Fibroblast of lung (primary cell): ENCODE measurements at regions not wholly inside any gene's neighbourhood (a gene's known extent, or its start where the extent isn't known, plus 50 kb on each side); places are given as distances from the start of the nearest gene placed in this dataset.

Source experiments
- DNase-seq, 2 donors: peaks; one replicate each; pipeline versions ENCODE4 v3.0.0 to v3.0.0-alpha.2; 2010; ENCODE audit warnings: low read depth in 2 of 2
- H2AFZ ChIP-seq: 2 replicates; pipeline ENCODE4 v1.5.1; 2012; ENCODE audit warnings: low read length, control low read depth, inconsistent platforms
- H3K27ac ChIP-seq: 2 replicates; pipeline ENCODE4 v1.5.1; 2011; ENCODE audit warnings: low read length, control low read depth; ENCODE audit not compliant: insufficient read depth
- H3K27me3 ChIP-seq: 2 replicates; pipeline ENCODE4 v1.5.1; 2011; ENCODE audit warnings: mild to moderate bottlenecking, low read length; ENCODE audit not compliant: control insufficient read depth, insufficient read depth
- H3K36me3 ChIP-seq: 2 replicates; pipeline ENCODE4 v1.5.1; 2011; ENCODE audit warnings: low read length; ENCODE audit not compliant: control insufficient read depth, insufficient read depth
- H3K4me1 ChIP-seq: 2 replicates; pipeline ENCODE4 v1.5.1; 2011; ENCODE audit warnings: low read length; ENCODE audit not compliant: control insufficient read depth, insufficient read depth; ENCODE audit errors: extremely low read depth
- H3K4me2 ChIP-seq: 2 replicates; pipeline ENCODE4 v1.5.1; 2011; ENCODE audit warnings: low read length, control low read depth; ENCODE audit not compliant: insufficient read depth; ENCODE audit errors: extremely low read depth
- H3K4me3 ChIP-seq, 4 experiments: fragments of 200-600 bp in 1 of 4; sonication (generic) in 1 of 4; replicated peaks in 1 of 4; 2 replicates each; pipeline ENCODE4 v1.5.1; 2011 to 2016; ENCODE audit warnings: low read length in 4 of 4, low read depth in 3 of 4, mild to moderate bottlenecking in 3 of 4, control low read depth in 2 of 4, inconsistent platforms in 1 of 4, mixed read lengths in 1 of 4; ENCODE audit not compliant: insufficient read depth in 1 of 4; ENCODE audit errors: control extremely low read depth in 1 of 4
- H3K79me2 ChIP-seq: 2 replicates; pipeline ENCODE4 v1.5.1; 2012; ENCODE audit warnings: mild to moderate bottlenecking, low read length, inconsistent platforms; ENCODE audit not compliant: control insufficient read depth, insufficient read depth
- H3K9ac ChIP-seq: 2 replicates; pipeline ENCODE4 v1.5.1; 2011; ENCODE audit warnings: mild to moderate bottlenecking, low read length, control low read depth; ENCODE audit not compliant: insufficient read depth
- H3K9me3 ChIP-seq: 2 replicates; pipeline ENCODE4 v1.5.1; 2012; ENCODE audit warnings: low read depth, low read length; ENCODE audit not compliant: control insufficient read depth, insufficient read depth
- H4K20me1 ChIP-seq: 2 replicates; pipeline ENCODE4 v1.5.1; 2011; ENCODE audit warnings: low read length; ENCODE audit not compliant: control insufficient read depth, insufficient read depth; ENCODE audit errors: extremely low read depth
- CTCF ChIP-seq, 2 donors: IDR thresholded peaks in 1 of 2; conservative IDR thresholded peaks in 1 of 2; 1 replicate in 1 of 2; 2 replicates in 1 of 2; pipeline ENCODE4 v1.5.1; 2011 to 2012; ENCODE audit warnings: low read length in 2 of 2, control low read depth in 1 of 2, inconsistent platforms in 1 of 2, low read depth in 1 of 2, mild to moderate bottlenecking in 1 of 2
- EZH2 ChIP-seq: IDR thresholded peaks from 2 replicates; pipeline ENCODE4 v1.5.1; 2012; ENCODE audit warnings: low read length, control low read depth, mild to moderate bottlenecking; ENCODE audit errors: missing control alignments

- Histone ChIP-seq H2AFZ (no peak overlapping the region), H3K79me2 (no peaks in the 10 kb centered on the region), H3K4me2 (no peak overlapping the region), H3K27ac (no peak overlapping the region), H3K36me3 (no peaks in the 10 kb centered on the region), H3K27me3 (no peaks in the 10 kb centered on the region), H3K4me3 (no peak overlapping the region), H4K20me1 (no peaks in the 10 kb centered on the region), H3K4me1 (no peaks in the 10 kb centered on the region), H3K9me3 (no peaks in the 10 kb centered on the region), H3K9ac (no peak overlapping the region)
- no peak for DNase-seq
- no peak for TF ChIP-seq EZH2
- TF ChIP-seq CTCF (conservative IDR thresholded peaks at IDR 0.05 in 1 of 2, IDR thresholded peaks at IDR 0.05 in 1 of 2; ENCODE audit: low read depth in 1 of 2, low read length in 2 of 2): no peak
Observed at GRCh38 chr4:176971576-176972115, 178.9 kb upstream of the VEGFC start.

DNA sequence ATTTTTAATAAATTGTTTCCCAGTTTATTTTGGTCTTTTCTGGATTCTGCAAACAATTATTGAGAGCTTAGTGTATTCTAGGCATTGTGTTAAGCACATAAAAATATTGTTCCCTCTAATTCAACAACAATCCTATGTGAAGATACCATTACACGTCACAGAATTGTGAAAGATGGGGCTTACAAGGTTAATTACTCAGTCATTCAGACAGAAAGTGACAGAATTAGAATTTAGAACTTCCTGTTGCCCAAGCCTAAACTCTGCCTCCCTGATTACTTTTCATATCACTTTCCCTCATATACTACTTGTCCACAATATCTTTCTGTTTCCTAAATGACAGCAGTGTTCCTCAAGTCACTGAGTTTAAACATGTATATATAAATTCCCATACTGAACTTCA lies 186.7 kb upstream of the VEGFC start:
- no peaks in the 10 kb centered on the region for H3K4me1 ChIP-seq
- TF ChIP-seq CTCF (conservative IDR thresholded peaks at IDR 0.05 in 1 of 2, IDR thresholded peaks at IDR 0.05 in 1 of 2; ENCODE audit: low read depth in 1 of 2, low read length in 2 of 2) (no peak), EZH2 (no peak)
- H3K79me2 ChIP-seq: no peaks in the 10 kb centered on the region
- no peaks in the 10 kb centered on the region for H3K36me3 ChIP-seq
- H3K9ac ChIP-seq: no peak overlapping the region
- no peak for DNase-seq
- H4K20me1 ChIP-seq: no peaks in the 10 kb centered on the region
- no peak overlapping the region for H3K27ac ChIP-seq
- H3K4me3 ChIP-seq: no peak overlapping the region
- no peaks in the 10 kb centered on the region for H3K9me3 ChIP-seq
- H3K4me2 ChIP-seq: no peak overlapping the region
- H2AFZ ChIP-seq: no peak overlapping the region
- no peaks in the 10 kb centered on the region for H3K27me3 ChIP-seq

GRCh38 chr4:176981074-176981473 lies 188.4 kb upstream of the VEGFC start:
- TF ChIP-seq CTCF (conservative IDR thresholded peaks at IDR 0.05 in 1 of 2, IDR thresholded peaks at IDR 0.05 in 1 of 2; ENCODE audit: low read depth in 1 of 2, low read length in 2 of 2) (no peak), EZH2 (no peak)
- H3K9me3 ChIP-seq: no peaks in the 10 kb centered on the region
- no peak overlapping the region for H3K27ac ChIP-seq
- no peak overlapping the region for H3K4me3 ChIP-seq
- H3K27me3 ChIP-seq: no peaks in the 10 kb centered on the region
- H3K36me3 ChIP-seq: no peaks in the 10 kb centered on the region
- DNase-seq: no peak
- H3K4me1 ChIP-seq: no peaks in the 10 kb centered on the region
- no peak overlapping the region for H3K9ac ChIP-seq
- peak overlapping the region; percentile 14 for H3K4me2 ChIP-seq
- peak overlapping the region; percentile 8 for H2AFZ ChIP-seq
- no peaks in the 10 kb centered on the region for H3K79me2 ChIP-seq
- no peaks in the 10 kb centered on the region for H4K20me1 ChIP-seq
